PC-3 (cell line): ENCODE measurements at regions not wholly inside any gene's neighbourhood (a gene's known extent, or its start where the extent isn't known, plus 50 kb on each side); places are given as distances from the start of the nearest gene placed in this dataset.

Source experiments
- ATAC-seq: fragments of 200-7000 bp; cut with Tn5 transposase; 2 replicates; pipeline ENCODE4 v1.9.1; 2020; ENCODE audit warnings: mild to moderate bottlenecking, moderate library complexity
- BruUV-seq: library from RNA; stranded (reverse); fragments of 400-500 nt; replicated peaks from 2 replicates; lab custom pipeline; 2021; lab: Mats Ljungman, UMichigan
- CTCF ChIA-PET: fragments of 300-600 bp; sonication (Branson Sonifier 250); formaldehyde crosslinking; loops from one replicate; lab custom pipeline; 2022; ENCODE audit warnings: antibody characterized with exemption; lab: Charles Lee
- POLR2A ChIA-PET: fragments of 300-600 bp; sonication (Branson Sonifier 250); formaldehyde crosslinking; loops from one replicate; lab custom pipeline; 2022; ENCODE audit warnings: antibody characterized with exemption; ENCODE audit not compliant: unreplicated experiment; lab: Charles Lee
- DNase-seq: peaks from one replicate; pipeline ENCODE4 v3.0.0-alpha.2; 2015
- H2AFZ ChIP-seq: fragments of 300-600 bp; sonication (generic); 2 replicates; pipeline ENCODE4 v1.6.0; 2016; ENCODE audit warnings: antibody characterized with exemption, low read length
- H3F3A ChIP-seq: fragments of 300-600 bp; sonication (generic); one replicate; pipeline ENCODE4 v1.6.0; 2017; ENCODE audit warnings: antibody characterized with exemption, low read length, control low read depth, mild to moderate bottlenecking; ENCODE audit not compliant: unreplicated experiment
- H3K27ac ChIP-seq: fragments of 300-600 bp; sonication (generic); 2 replicates; pipeline ENCODE4 v1.5.1; 2016; ENCODE audit warnings: mild to moderate bottlenecking, low read length
- H3K27me3 ChIP-seq: fragments of 300-600 bp; sonication (generic); 2 replicates; pipeline ENCODE4 v1.6.1; 2016; ENCODE audit warnings: low read length, mixed read lengths
- H3K36me3 ChIP-seq: fragments of 300-600 bp; sonication (generic); 2 replicates; pipeline ENCODE4 v1.6.1; 2016; ENCODE audit warnings: low read depth, mixed run types, low read length, mixed read lengths
- H3K4me1 ChIP-seq: fragments of 300-600 bp; sonication (generic); 2 replicates; pipeline ENCODE4 v1.5.1; 2016; ENCODE audit warnings: low read length; ENCODE audit not compliant: insufficient read depth
- H3K4me2 ChIP-seq: fragments of 300-600 bp; sonication (generic); 2 replicates; pipeline ENCODE4 v1.6.0; 2016; ENCODE audit warnings: low read length
- H3K4me3 ChIP-seq: fragments of 300-600 bp; sonication (generic); 2 replicates; pipeline ENCODE4 v1.5.1; 2016; ENCODE audit warnings: mild to moderate bottlenecking, low read length, mixed read lengths
- H3K79me2 ChIP-seq: fragments of 300-600 bp; sonication (generic); 2 replicates; pipeline ENCODE4 v1.6.1; 2017; ENCODE audit warnings: low read length, mixed read lengths
- H3K9ac ChIP-seq: fragments of 300-600 bp; sonication (generic); 2 replicates; pipeline ENCODE4 v1.6.0; 2016; ENCODE audit warnings: mild to moderate bottlenecking, low read length
- H3K9me2 ChIP-seq: fragments of 300-600 bp; sonication (generic); replicated peaks from 2 replicates; pipeline ENCODE4 v1.6.1; 2016; ENCODE audit warnings: mixed run types, low read length, mixed read lengths
- H3K9me3 ChIP-seq: fragments of 300-600 bp; sonication (generic); 2 replicates; pipeline ENCODE4 v1.6.1; 2016; ENCODE audit warnings: low read length, mixed read lengths
- H4K20me1 ChIP-seq: fragments of 300-600 bp; sonication (generic); 2 replicates; pipeline ENCODE4 v1.6.1; 2016; ENCODE audit warnings: low read length, mixed read lengths
- EZH2 ChIP-seq: fragments of 300-600 bp; sonication (generic); IDR thresholded peaks from one replicate; pipeline ENCODE4 v1.6.1; 2017; ENCODE audit warnings: antibody characterized with exemption, mild to moderate bottlenecking, low read length; ENCODE audit not compliant: unreplicated experiment
- EZH2phosphoT487 ChIP-seq: fragments of 300-600 bp; sonication (generic); IDR thresholded peaks from 2 replicates; pipeline ENCODE4 v1.6.1; 2018; ENCODE audit warnings: mild to moderate bottlenecking, antibody characterized with exemption, low read length, borderline replicate concordance
- intact Hi-C: fragments of 100-400 bp; cut with micrococcal nuclease; formaldehyde crosslinking; loops from 2 replicates; pipeline ENCODE4 v1.9.0; 2023
- TF ChIP-seq, protein P1 (sequence below): fragments of 300-600 bp; sonication (generic); conservative IDR thresholded peaks from 2 replicates; pipeline ENCODE4 v1.5.1; 2017; ENCODE audit warnings: antibody characterized with exemption, low read depth, mild to moderate bottlenecking, low read length

DNA sequence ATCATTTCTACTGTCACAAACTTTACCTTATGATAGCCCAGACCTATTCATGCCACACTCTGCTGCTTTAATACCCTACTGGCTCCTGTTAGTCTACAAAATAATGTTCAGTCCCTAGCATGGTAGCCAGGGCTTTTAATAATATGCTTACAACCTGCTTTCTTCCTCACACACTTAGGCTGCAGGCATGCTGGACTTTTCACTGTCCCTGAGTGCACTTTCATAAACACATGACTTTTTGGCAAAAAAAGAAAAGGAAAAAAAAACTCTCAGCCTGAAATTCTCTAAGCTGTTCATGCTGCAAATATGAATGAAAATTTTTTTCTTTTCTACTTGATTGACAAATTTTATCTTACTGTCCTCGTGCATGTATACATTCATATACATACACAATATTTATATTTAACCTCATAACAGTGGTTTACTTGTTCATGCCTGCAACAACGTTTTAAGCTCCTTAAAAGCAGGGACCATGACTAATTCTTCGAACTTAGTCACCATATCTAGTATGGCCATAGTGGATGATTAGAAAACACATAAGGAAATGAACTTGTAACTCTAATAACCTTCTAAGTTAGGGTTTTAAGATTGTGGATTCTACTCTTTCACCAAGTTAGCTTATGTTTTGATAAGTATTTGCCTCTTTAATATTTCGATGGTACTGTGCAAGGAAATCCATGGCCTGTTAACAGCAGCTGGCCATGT, 229.5 kb downstream of the SPCS3 start:
- intact Hi-C loops: loop anchor here (5.0 kb wide), 1 partner anchor 107 kb away; no protein-coding TSS in a partner anchor
- Histone ChIP-seq H3K4me1 (peaks cover 28% of the 10 kb centered on the region), H3K9me2 (no peaks in the 10 kb centered on the region), H3K4me2 (peak overlapping the region; percentile 64), H3K27me3 (no peaks in the 10 kb centered on the region), H3K36me3 (no peaks in the 10 kb centered on the region), H3K9ac (peak overlapping the region; percentile 59), H3K79me2 (no peaks in the 10 kb centered on the region), H2AFZ (peak overlapping the region; percentile 33), H4K20me1 (no peaks in the 10 kb centered on the region), H3F3A (peaks cover 5% of the 10 kb centered on the region), H3K9me3 (no peaks in the 10 kb centered on the region), H3K27ac (peak overlapping the region; percentile 81), H3K4me3 (peak overlapping the region; percentile 13; the same call in 1 of the 2 replicates)
- no TSS peak for BruUV-seq
- TF ChIP-seq EZH2phosphoT487: no peak
- TF ChIP-seq EZH2: no peak
- TF ChIP-seq, protein P1, sequence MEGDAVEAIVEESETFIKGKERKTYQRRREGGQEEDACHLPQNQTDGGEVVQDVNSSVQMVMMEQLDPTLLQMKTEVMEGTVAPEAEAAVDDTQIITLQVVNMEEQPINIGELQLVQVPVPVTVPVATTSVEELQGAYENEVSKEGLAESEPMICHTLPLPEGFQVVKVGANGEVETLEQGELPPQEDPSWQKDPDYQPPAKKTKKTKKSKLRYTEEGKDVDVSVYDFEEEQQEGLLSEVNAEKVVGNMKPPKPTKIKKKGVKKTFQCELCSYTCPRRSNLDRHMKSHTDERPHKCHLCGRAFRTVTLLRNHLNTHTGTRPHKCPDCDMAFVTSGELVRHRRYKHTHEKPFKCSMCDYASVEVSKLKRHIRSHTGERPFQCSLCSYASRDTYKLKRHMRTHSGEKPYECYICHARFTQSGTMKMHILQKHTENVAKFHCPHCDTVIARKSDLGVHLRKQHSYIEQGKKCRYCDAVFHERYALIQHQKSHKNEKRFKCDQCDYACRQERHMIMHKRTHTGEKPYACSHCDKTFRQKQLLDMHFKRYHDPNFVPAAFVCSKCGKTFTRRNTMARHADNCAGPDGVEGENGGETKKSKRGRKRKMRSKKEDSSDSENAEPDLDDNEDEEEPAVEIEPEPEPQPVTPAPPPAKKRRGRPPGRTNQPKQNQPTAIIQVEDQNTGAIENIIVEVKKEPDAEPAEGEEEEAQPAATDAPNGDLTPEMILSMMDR: no peak
- DNase-seq (peak; percentile 69), ATAC-seq (peak; percentile 73)
- ChIA-PET POLR2A (interaction anchor here (0.6 kb wide), 1 partner anchor 106 kb away, joined by 3 read pairs; no protein-coding TSS in a partner anchor), CTCF (no interaction called here)

DNA sequence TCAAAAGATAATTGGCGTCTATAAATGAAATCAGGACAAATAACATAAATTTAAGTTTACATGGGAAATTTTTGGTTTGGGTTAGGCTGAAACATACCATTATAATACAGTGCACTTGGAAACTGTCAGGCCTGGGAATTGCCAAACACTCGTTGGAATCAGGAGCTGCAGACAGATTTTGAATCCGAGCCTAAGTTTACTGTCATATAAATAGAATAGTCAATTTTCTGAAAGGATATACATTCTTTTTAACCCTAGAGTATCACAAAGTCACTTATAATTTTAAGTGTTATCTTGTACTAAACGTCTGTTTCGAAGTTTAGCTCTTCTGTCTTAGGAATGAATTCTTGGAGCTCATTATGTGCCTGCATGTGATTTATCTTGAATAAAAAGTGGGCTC, 234.1 kb downstream of the VEGFC start:
- no peak for DNase-seq
- intact Hi-C loops: no loop called here
- H3K27me3 ChIP-seq: no peaks in the 10 kb centered on the region
- H2AFZ ChIP-seq: no peak overlapping the region
- H3K79me2 ChIP-seq: no peaks in the 10 kb centered on the region
- H3K9me3 ChIP-seq: no peaks in the 10 kb centered on the region
- no peak overlapping the region for H3K4me3 ChIP-seq
- no peaks in the 10 kb centered on the region for H4K20me1 ChIP-seq
- no peaks in the 10 kb centered on the region for H3K9me2 ChIP-seq
- H3K4me1 ChIP-seq: peaks cover 3% of the 10 kb centered on the region; the same call in 1 of the 2 replicates
- ChIA-PET POLR2A (no interaction called here), CTCF (no interaction called here)
- BruUV-seq: no TSS peak
- no peak overlapping the region for H3K27ac ChIP-seq
- H3K36me3 ChIP-seq: no peaks in the 10 kb centered on the region
- no peak for TF ChIP-seq EZH2phosphoT487
- TF ChIP-seq EZH2: no peak
- TF ChIP-seq, protein P1: no peak
- H3F3A ChIP-seq: no peaks in the 10 kb centered on the region
- no peak for ATAC-seq
- no peak overlapping the region for H3K9ac ChIP-seq
- no peak overlapping the region for H3K4me2 ChIP-seq

DNA sequence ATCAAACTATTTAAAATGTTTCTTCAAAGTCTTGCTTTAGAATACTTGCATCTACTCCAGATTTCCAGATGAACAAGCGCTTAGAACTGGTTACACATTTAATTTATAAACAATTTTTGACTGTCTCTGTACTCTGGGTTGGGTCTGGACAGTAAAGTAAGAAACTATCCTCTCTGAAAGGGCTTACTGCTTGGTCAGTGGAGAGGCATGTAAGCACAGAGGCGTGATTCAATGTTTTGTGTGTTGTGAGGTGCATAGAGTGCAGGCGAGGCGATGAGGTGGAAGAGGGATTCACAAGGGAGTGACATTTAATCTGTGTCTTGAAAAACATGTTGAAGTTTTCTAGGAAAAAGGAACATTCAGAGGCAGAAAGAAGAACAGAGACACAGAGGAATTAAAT, 231.4 kb downstream of the VEGFC start:
- H3K9me3 ChIP-seq: no peaks in the 10 kb centered on the region
- no peak overlapping the region for H3K4me2 ChIP-seq
- H3K79me2 ChIP-seq: no peaks in the 10 kb centered on the region
- no peaks in the 10 kb centered on the region for H4K20me1 ChIP-seq
- no peaks in the 10 kb centered on the region for H3K9me2 ChIP-seq
- H3F3A ChIP-seq: no peaks in the 10 kb centered on the region
- TF ChIP-seq EZH2 (no peak), EZH2phosphoT487 (no peak)
- TF ChIP-seq, protein P1: no peak
- no peak overlapping the region for H3K9ac ChIP-seq
- H3K27me3 ChIP-seq: no peaks in the 10 kb centered on the region
- no peak overlapping the region for H3K4me3 ChIP-seq
- no peaks in the 10 kb centered on the region for H3K36me3 ChIP-seq
- H3K27ac ChIP-seq: no peak overlapping the region
- DNase-seq: no peak
- ATAC-seq: no peak
- no peak overlapping the region for H2AFZ ChIP-seq
- POLR2A ChIA-PET: no interaction called here
- intact Hi-C loops: loop anchor here (5.0 to 10.0 kb wide), 3 partner anchors 226 to 773 kb away; no protein-coding TSS in a partner anchor
- CTCF ChIA-PET: no interaction called here
- peaks cover 7% of the 10 kb centered on the region for H3K4me1 ChIP-seq
- BruUV-seq: no TSS peak
